ENCODE measurements at regions not wholly inside any gene's neighbourhood (a gene's known extent, or its start where the extent isn't known, plus 50 kb on each side); places are given as distances from the start of the nearest gene placed in this dataset.
A peak's percentile ranks its signal among the peaks of the same experiment; 100 is the strongest.

GRCh38 chrX:145881175-145881995 is 63.8 kb downstream of the SLITRK2 start:
- no peak overlapping the region for H3K4me3 Mint-ChIP-seq (ENCODE audit: unreplicated experiment)
- no peak overlapping the region for H3K27ac Mint-ChIP-seq (ENCODE audit: unreplicated experiment)
- H3K9me3 Mint-ChIP-seq (ENCODE audit: low read depth), result peaks cover 19% of the 10 kb centered on the region
- DNase-seq (ENCODE audit: low spot score), result no peak
- no peaks in the 10 kb centered on the region for H3K4me1 Mint-ChIP-seq (ENCODE audit: low read depth)
- TF ChIP-seq CTCF (IDR thresholded peaks at IDR 0.05), result no peak
- H3K27me3 Mint-ChIP-seq (ENCODE audit: low read depth), result no peaks in the 10 kb centered on the region
- H3K36me3 Mint-ChIP-seq (ENCODE audit: low read depth), result no peaks in the 10 kb centered on the region

- no peak for DNase-seq (ENCODE audit: low spot score)
- Mint-ChIP-seq H3K27me3 (ENCODE audit: low read depth) (no peaks in the 10 kb centered on the region), H3K27ac (ENCODE audit: unreplicated experiment) (no peak overlapping the region), H3K36me3 (ENCODE audit: low read depth) (no peaks in the 10 kb centered on the region), H3K9me3 (ENCODE audit: low read depth) (peaks cover 38% of the 10 kb centered on the region), H3K4me1 (ENCODE audit: low read depth) (no peaks in the 10 kb centered on the region), H3K4me3 (ENCODE audit: unreplicated experiment) (no peak overlapping the region)
- no peak for TF ChIP-seq CTCF (IDR thresholded peaks at IDR 0.05)
Measured at GRCh38 chrX:145886469-145886868, 68.8 kb downstream of the SLITRK2 start.

GRCh38 chrX:145910017-145910416 is 92.4 kb downstream of the SLITRK2 start:
- peak; percentile 36 for TF ChIP-seq CTCF (IDR thresholded peaks at IDR 0.05)
- H3K27me3 Mint-ChIP-seq (ENCODE audit: low read depth), result no peaks in the 10 kb centered on the region
- no peak overlapping the region for H3K4me3 Mint-ChIP-seq (ENCODE audit: unreplicated experiment)
- H3K27ac Mint-ChIP-seq (ENCODE audit: unreplicated experiment), result no peak overlapping the region
- no peaks in the 10 kb centered on the region for H3K4me1 Mint-ChIP-seq (ENCODE audit: low read depth)
- no peak for DNase-seq (ENCODE audit: low spot score)
- no peaks in the 10 kb centered on the region for H3K36me3 Mint-ChIP-seq (ENCODE audit: low read depth)
- peaks cover 18% of the 10 kb centered on the region for H3K9me3 Mint-ChIP-seq (ENCODE audit: low read depth)

- Mint-ChIP-seq H3K36me3 (ENCODE audit: low read depth) (no peaks in the 10 kb centered on the region), H3K27me3 (ENCODE audit: low read depth) (no peaks in the 10 kb centered on the region), H3K9me3 (ENCODE audit: low read depth) (peaks cover 27% of the 10 kb centered on the region), H3K4me1 (ENCODE audit: low read depth) (no peaks in the 10 kb centered on the region), H3K4me3 (ENCODE audit: unreplicated experiment) (no peak overlapping the region), H3K27ac (ENCODE audit: unreplicated experiment) (no peak overlapping the region)
- TF ChIP-seq CTCF (IDR thresholded peaks at IDR 0.05), result no peak
- no peak for DNase-seq (ENCODE audit: low spot score)
Measured at GRCh38 chrX:145919400-145919799, 101.8 kb downstream of the SLITRK2 start.

GRCh38 chrX:145923376-145923775 is 105.7 kb downstream of the SLITRK2 start:
- Mint-ChIP-seq H3K4me1 (ENCODE audit: low read depth) (no peaks in the 10 kb centered on the region), H3K36me3 (ENCODE audit: low read depth) (no peaks in the 10 kb centered on the region), H3K9me3 (ENCODE audit: low read depth) (peaks cover 34% of the 10 kb centered on the region), H3K27me3 (ENCODE audit: low read depth) (no peaks in the 10 kb centered on the region), H3K27ac (ENCODE audit: unreplicated experiment) (no peak overlapping the region), H3K4me3 (ENCODE audit: unreplicated experiment) (no peak overlapping the region)
- no peak for DNase-seq (ENCODE audit: low spot score)
- TF ChIP-seq CTCF (IDR thresholded peaks at IDR 0.05), result no peak
